ENCODE measurements at regions not wholly inside any gene's neighbourhood (a gene's known extent, or its start where the extent isn't known, plus 50 kb on each side); places are given as distances from the start of the nearest gene placed in this dataset.

GRCh38 chr2:145260674-145261073 is 740.8 kb upstream of the ZEB2 start:
- DNase-seq = no peak

- DNase-seq = no peak
These were observed 740.2 kb upstream of the ZEB2 start for GRCh38 chr2:145260081-145260480.

GRCh38 chr2:145258903-145259579 is 739.1 kb upstream of the ZEB2 start:
- DNase-seq = peak; percentile 11

GRCh38 chr2:145257931-145258330 is 738.0 kb upstream of the ZEB2 start:
- no peak for DNase-seq

- DNase-seq = peak; percentile 7
These were observed 736.6 kb upstream of the ZEB2 start for GRCh38 chr2:145256551-145256950.

GRCh38 chr2:145254291-145254690 is 734.4 kb upstream of the ZEB2 start:
- no peak for DNase-seq

GRCh38 chr2:145253492-145253891 is 733.6 kb upstream of the ZEB2 start:
- DNase-seq = no peak

GRCh38 chr2:145245268-145245870 is 725.5 kb upstream of the ZEB2 start:
- no peak for DNase-seq

GRCh38 chr2:145235312-145235711 is 715.4 kb upstream of the ZEB2 start:
- DNase-seq = no peak

GRCh38 chr2:145230546-145230945 is 710.6 kb upstream of the ZEB2 start:
- DNase-seq = peak; percentile 43

GRCh38 chr2:145228506-145228905 is 708.6 kb upstream of the ZEB2 start:
- peak; percentile 40 for DNase-seq

- no peak for DNase-seq
These were observed 707.0 kb upstream of the ZEB2 start for GRCh38 chr2:145226901-145227300.

- DNase-seq = peak; percentile 49
These were observed 701.6 kb upstream of the ZEB2 start for GRCh38 chr2:145221516-145221915.

- no peak for DNase-seq
These were observed 701.1 kb upstream of the ZEB2 start for GRCh38 chr2:145221032-145221431.

- no peak for DNase-seq
These were observed 700.6 kb upstream of the ZEB2 start for GRCh38 chr2:145220496-145220895.

- no peak for DNase-seq
These were observed 688.0 kb upstream of the ZEB2 start for GRCh38 chr2:145207884-145208283.

GRCh38 chr2:145206496-145207281 is 686.8 kb upstream of the ZEB2 start:
- no peak for DNase-seq

- DNase-seq = no peak
These were observed 684.0 kb upstream of the ZEB2 start for GRCh38 chr2:145203891-145204290.

GRCh38 chr2:145199827-145200706 is 680.1 kb upstream of the ZEB2 start:
- peak; percentile 20 for DNase-seq

GRCh38 chr2:145199042-145199441 is 679.1 kb upstream of the ZEB2 start:
- no peak for DNase-seq

- DNase-seq = no peak
These were observed 678.6 kb upstream of the ZEB2 start for GRCh38 chr2:145198555-145198954.

- no peak for DNase-seq
These were observed 678.0 kb upstream of the ZEB2 start for GRCh38 chr2:145197944-145198343.

- no peak for DNase-seq
These were observed 674.8 kb upstream of the ZEB2 start for GRCh38 chr2:145194673-145195072.
